ENCODE measurements at regions not wholly inside any gene's neighbourhood (a gene's known extent, or its start where the extent isn't known, plus 50 kb on each side); places are given as distances from the start of the nearest gene placed in this dataset.

- Mint-ChIP-seq H3K27me3 (no peaks in the 10 kb centered on the region), H3K27ac (no peak overlapping the region), H3K36me3 (no peaks in the 10 kb centered on the region), H3K4me1 (no peaks in the 10 kb centered on the region), H3K4me3 (no peak overlapping the region), H3K9me3 (peaks cover 2 to 10% (median 4%) of the 10 kb centered on the region in 3 donors)
Observed at GRCh38 chr10:105494944-105495343, 853.9 kb downstream of the SORCS3 start.

- H3K36me3 Mint-ChIP-seq = no peaks in the 10 kb centered on the region
- H3K4me1 Mint-ChIP-seq = no peaks in the 10 kb centered on the region
- H3K4me3 Mint-ChIP-seq = no peak overlapping the region
- H3K27ac Mint-ChIP-seq = no peak overlapping the region
- H3K27me3 Mint-ChIP-seq = no peaks in the 10 kb centered on the region
- peaks cover 0 to 7% (median under 1%) of the 10 kb centered on the region in 3 donors for H3K9me3 Mint-ChIP-seq
Observed at GRCh38 chr10:105494303-105494702, 853.2 kb downstream of the SORCS3 start.

- Mint-ChIP-seq H3K36me3 (no peaks in the 10 kb centered on the region), H3K4me3 (no peak overlapping the region), H3K27me3 (no peaks in the 10 kb centered on the region), H3K27ac (no peak overlapping the region), H3K4me1 (no peaks in the 10 kb centered on the region), H3K9me3 (peaks cover 4 to 8% (median 4%) of the 10 kb centered on the region in 3 donors)
Observed at GRCh38 chr10:105473170-105473569, 832.1 kb downstream of the SORCS3 start.

- Mint-ChIP-seq H3K9me3 (peaks cover 7 to 12% (median 8%) of the 10 kb centered on the region in 3 donors), H3K27me3 (no peaks in the 10 kb centered on the region), H3K36me3 (no peaks in the 10 kb centered on the region), H3K4me3 (no peak overlapping the region), H3K27ac (no peak overlapping the region), H3K4me1 (no peaks in the 10 kb centered on the region)
Observed at GRCh38 chr10:105468759-105469158, 827.7 kb downstream of the SORCS3 start.

- Mint-ChIP-seq H3K27me3 (no peaks in the 10 kb centered on the region), H3K4me1 (no peaks in the 10 kb centered on the region), H3K27ac (no peak overlapping the region), H3K36me3 (no peaks in the 10 kb centered on the region), H3K9me3 (peaks cover 1 to 19% (median 12%) of the 10 kb centered on the region in 3 donors), H3K4me3 (no peak overlapping the region)
Observed at GRCh38 chr10:105466521-105466920, 825.4 kb downstream of the SORCS3 start.

GRCh38 chr10:105434970-105435369, 793.9 kb downstream of the SORCS3 start:
- Mint-ChIP-seq H3K4me3 (no peak overlapping the region), H3K36me3 (no peaks in the 10 kb centered on the region), H3K27me3 (no peaks in the 10 kb centered on the region), H3K27ac (no peak overlapping the region), H3K9me3 (peaks cover 4 to 7% (median 5%) of the 10 kb centered on the region in 3 donors), H3K4me1 (no peaks in the 10 kb centered on the region)

GRCh38 chr10:105413997-105414396, 772.9 kb downstream of the SORCS3 start:
- Mint-ChIP-seq H3K4me1 (no peaks in the 10 kb centered on the region), H3K4me3 (no peak overlapping the region), H3K9me3 (peaks cover 0 to 8% (median 4%) of the 10 kb centered on the region in 3 donors), H3K36me3 (no peaks in the 10 kb centered on the region), H3K27me3 (no peaks in the 10 kb centered on the region), H3K27ac (no peak overlapping the region)

- no peak overlapping the region for H3K27ac Mint-ChIP-seq
- H3K27me3 Mint-ChIP-seq = no peaks in the 10 kb centered on the region
- H3K4me1 Mint-ChIP-seq = no peaks in the 10 kb centered on the region
- no peak overlapping the region for H3K4me3 Mint-ChIP-seq
- peaks cover 0 to 7% (median 7%) of the 10 kb centered on the region in 3 donors for H3K9me3 Mint-ChIP-seq
- no peaks in the 10 kb centered on the region for H3K36me3 Mint-ChIP-seq
Observed at GRCh38 chr10:105409370-105409769, 768.3 kb downstream of the SORCS3 start.

GRCh38 chr10:105406488-105406887, 765.4 kb downstream of the SORCS3 start:
- Mint-ChIP-seq H3K36me3 (no peaks in the 10 kb centered on the region), H3K27ac (no peak overlapping the region), H3K4me1 (no peaks in the 10 kb centered on the region), H3K27me3 (no peaks in the 10 kb centered on the region), H3K4me3 (no peak overlapping the region), H3K9me3 (peaks cover 0 to 7% (median 4%) of the 10 kb centered on the region in 3 donors)

GRCh38 chr10:105398202-105398601, 757.1 kb downstream of the SORCS3 start:
- Mint-ChIP-seq H3K4me3 (no peak overlapping the region), H3K9me3 (peaks cover 2 to 10% (median 6%) of the 10 kb centered on the region in 3 donors), H3K27ac (no peak overlapping the region), H3K36me3 (no peaks in the 10 kb centered on the region), H3K4me1 (no peaks in the 10 kb centered on the region), H3K27me3 (no peaks in the 10 kb centered on the region)

GRCh38 chr10:105391670-105392351, 750.7 kb downstream of the SORCS3 start:
- no peaks in the 10 kb centered on the region for H3K36me3 Mint-ChIP-seq
- no peaks in the 10 kb centered on the region for H3K4me1 Mint-ChIP-seq
- no peaks in the 10 kb centered on the region for H3K27me3 Mint-ChIP-seq
- peaks cover 2 to 3% (median 2%) of the 10 kb centered on the region in 3 donors for H3K9me3 Mint-ChIP-seq
- H3K4me3 Mint-ChIP-seq = no peak overlapping the region
- no peak overlapping the region for H3K27ac Mint-ChIP-seq

GRCh38 chr10:105387971-105388370, 746.9 kb downstream of the SORCS3 start:
- Mint-ChIP-seq H3K36me3 (no peaks in the 10 kb centered on the region), H3K4me3 (no peak overlapping the region), H3K27ac (no peak overlapping the region), H3K27me3 (no peaks in the 10 kb centered on the region), H3K4me1 (no peaks in the 10 kb centered on the region), H3K9me3 (peaks cover 2 to 7% (median 2%) of the 10 kb centered on the region in 3 donors)

GRCh38 chr10:105383978-105384377, 742.9 kb downstream of the SORCS3 start:
- Mint-ChIP-seq H3K36me3 (no peaks in the 10 kb centered on the region), H3K4me3 (no peak overlapping the region), H3K27me3 (no peaks in the 10 kb centered on the region), H3K4me1 (no peaks in the 10 kb centered on the region), H3K27ac (no peak overlapping the region), H3K9me3 (peaks cover 0 to 7% (median 2%) of the 10 kb centered on the region in 3 donors)

- Mint-ChIP-seq H3K4me3 (no peak overlapping the region), H3K27ac (no peak overlapping the region), H3K27me3 (no peaks in the 10 kb centered on the region), H3K4me1 (peaks cover 0 to 1% (median 0%) of the 10 kb centered on the region in 3 donors), H3K9me3 (peaks cover 0 to 24% (median under 1%) of the 10 kb centered on the region in 3 donors), H3K36me3 (no peaks in the 10 kb centered on the region)
Observed at GRCh38 chr10:105370692-105371091, 729.6 kb downstream of the SORCS3 start.

GRCh38 chr10:105359708-105360107, 718.6 kb downstream of the SORCS3 start:
- H3K9me3 Mint-ChIP-seq = peaks cover 4 to 8% (median 4%) of the 10 kb centered on the region in 3 donors
- no peak overlapping the region for H3K27ac Mint-ChIP-seq
- no peak overlapping the region for H3K4me3 Mint-ChIP-seq

GRCh38 chr10:105358911-105359310, 717.8 kb downstream of the SORCS3 start:
- no peaks in the 10 kb centered on the region for H3K4me1 Mint-ChIP-seq
- peaks cover 3 to 8% (median 6%) of the 10 kb centered on the region in 3 donors for H3K9me3 Mint-ChIP-seq
- no peaks in the 10 kb centered on the region for H3K27me3 Mint-ChIP-seq
- H3K4me3 Mint-ChIP-seq = no peak overlapping the region
- no peak overlapping the region for H3K27ac Mint-ChIP-seq
- no peaks in the 10 kb centered on the region for H3K36me3 Mint-ChIP-seq

More at GRCh38 chr10:105359708-105360107, 718.6 kb downstream of the SORCS3 start:
- H3K36me3 Mint-ChIP-seq = no peaks in the 10 kb centered on the region
- H3K4me1 Mint-ChIP-seq = no peaks in the 10 kb centered on the region
- no peaks in the 10 kb centered on the region for H3K27me3 Mint-ChIP-seq
